Lower leg skin (tissue), 3 donors: ENCODE measurements at regions not wholly inside any gene's neighbourhood (a gene's known extent, or its start where the extent isn't known, plus 50 kb on each side); places are given as distances from the start of the nearest gene placed in this dataset.

ENCODE experiments used
- CTCF ChIP-seq, 3 donors: fragments of 450-650 bp; IDR thresholded peaks; one replicate each; pipeline ENCODE4 v1.5.1; 2016; ENCODE audit warnings: antibody characterized with exemption in 3 of 3, mild to moderate bottlenecking in 3 of 3, moderate library complexity in 2 of 3
- POLR2A ChIP-seq, 2 donors: fragments of 450-650 bp; IDR thresholded peaks; one replicate each; pipeline ENCODE4 v1.6.1; 2016 to 2017; ENCODE audit warnings: antibody characterized with exemption in 2 of 2, mild to moderate bottlenecking in 1 of 2, moderate library complexity in 1 of 2

- TF ChIP-seq CTCF (IDR thresholded peaks at IDR 0.05) (no peak), POLR2A (IDR thresholded peaks at IDR 0.05) (no peak)
Observed at GRCh38 chr13:72544042-72544441, 183.4 kb downstream of the MZT1 start.
